Thyroid gland (tissue), 4 donors: ENCODE measurements at regions not wholly inside any gene's neighbourhood (a gene's known extent, or its start where the extent isn't known, plus 50 kb on each side); places are given as distances from the start of the nearest gene placed in this dataset.

Experiments used
- DNase-seq, 2 donors: peaks; one replicate each; pipeline ENCODE4 v3.0.0-alpha.2; 2019
- H3K27ac ChIP-seq, 3 donors: fragments of 200-600 bp; sonication (generic); 1 replicate in 2 of 3; 2 replicates in 1 of 3; pipeline ENCODE4 v1.5.1; 2016 to 2019; ENCODE audit warnings: mild to moderate bottlenecking in 1 of 3, moderate library complexity in 1 of 3
- H3K27me3 ChIP-seq: fragments of 200-600 bp; sonication (generic); one replicate; pipeline ENCODE4 v1.5.1; 2019
- H3K36me3 ChIP-seq, 2 donors: fragments of 200-600 bp; sonication (generic); one replicate each; pipeline ENCODE4 v1.5.1; 2016 to 2019
- H3K4me1 ChIP-seq, 2 donors: fragments of 200-600 bp; sonication (generic); one replicate each; pipeline ENCODE4 v1.5.1; 2017 to 2019
- H3K4me3 ChIP-seq, 3 donors: fragments of 200-600 bp; sonication (generic); replicated peaks in 1 of 3; 1 replicate in 2 of 3; 2 replicates in 1 of 3; pipeline ENCODE4 v1.5.1; 2016; ENCODE audit warnings: mild to moderate bottlenecking in 1 of 3
- H3K9me3 ChIP-seq: fragments of 200-600 bp; sonication (generic); one replicate; pipeline ENCODE4 v1.5.1; 2017
- POLR2A ChIP-seq, 2 donors: fragments of 450-650 bp; IDR thresholded peaks; one replicate each; pipeline ENCODE4 v1.6.1; 2017; ENCODE audit warnings: antibody characterized with exemption in 2 of 2, mild to moderate bottlenecking in 2 of 2, moderate library complexity in 1 of 2
- WGBS, 2 donors: methylation state at CpG; one replicate each; pipeline ENCODE4 v1.1.5; 2017; 5-methylcytosine and 5-hydroxymethylcytosine counted together
- intact Hi-C: fragments of 100-400 bp; cut with DNase I; formaldehyde crosslinking; loops from one replicate; pipeline ENCODE4 v1.15.1; 2023
- TF ChIP-seq, protein P1 (sequence below), 6 experiments: fragments of 200-600 bp in 3 of 6; fragments of 450-650 bp in 3 of 6; sonication (generic) in 3 of 6; IDR thresholded peaks; one replicate each; pipeline ENCODE4 v1.5.1; 2016 to 2019; ENCODE audit warnings: antibody characterized with exemption in 6 of 6, mild to moderate bottlenecking in 2 of 6, inconsistent platforms in 1 of 6, moderate library complexity in 1 of 6

DNA sequence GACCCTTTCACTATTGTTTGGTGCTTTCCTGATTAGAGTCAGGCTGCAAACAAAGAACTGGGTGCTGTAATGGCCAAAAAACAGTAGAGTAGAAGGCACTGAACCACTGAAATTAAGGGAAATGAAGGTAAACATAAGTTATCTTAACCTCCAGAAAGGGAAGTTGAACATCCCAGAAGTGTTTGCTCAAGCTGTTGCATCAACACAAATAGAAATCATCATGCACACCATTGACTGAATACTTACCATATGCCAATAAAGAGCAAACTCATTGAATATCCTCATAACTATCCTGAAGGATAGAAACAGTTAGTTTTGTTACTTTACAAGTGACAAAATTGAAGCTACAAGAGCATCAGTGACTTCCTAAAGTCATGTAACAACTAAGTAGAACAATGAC lies 477.4 kb upstream of the CHST9 start:
- Histone ChIP-seq H3K4me3 (no peak overlapping the region), H3K27me3 (no peaks in the 10 kb centered on the region), H3K4me1 (no peaks in the 10 kb centered on the region), H3K36me3 (no peaks in the 10 kb centered on the region), H3K27ac (no peak overlapping the region), H3K9me3 (no peaks in the 10 kb centered on the region)
- intact Hi-C loops: no loop called here
- TF ChIP-seq POLR2A (IDR thresholded peaks at IDR 0.05): no peak
- TF ChIP-seq, protein P1, sequence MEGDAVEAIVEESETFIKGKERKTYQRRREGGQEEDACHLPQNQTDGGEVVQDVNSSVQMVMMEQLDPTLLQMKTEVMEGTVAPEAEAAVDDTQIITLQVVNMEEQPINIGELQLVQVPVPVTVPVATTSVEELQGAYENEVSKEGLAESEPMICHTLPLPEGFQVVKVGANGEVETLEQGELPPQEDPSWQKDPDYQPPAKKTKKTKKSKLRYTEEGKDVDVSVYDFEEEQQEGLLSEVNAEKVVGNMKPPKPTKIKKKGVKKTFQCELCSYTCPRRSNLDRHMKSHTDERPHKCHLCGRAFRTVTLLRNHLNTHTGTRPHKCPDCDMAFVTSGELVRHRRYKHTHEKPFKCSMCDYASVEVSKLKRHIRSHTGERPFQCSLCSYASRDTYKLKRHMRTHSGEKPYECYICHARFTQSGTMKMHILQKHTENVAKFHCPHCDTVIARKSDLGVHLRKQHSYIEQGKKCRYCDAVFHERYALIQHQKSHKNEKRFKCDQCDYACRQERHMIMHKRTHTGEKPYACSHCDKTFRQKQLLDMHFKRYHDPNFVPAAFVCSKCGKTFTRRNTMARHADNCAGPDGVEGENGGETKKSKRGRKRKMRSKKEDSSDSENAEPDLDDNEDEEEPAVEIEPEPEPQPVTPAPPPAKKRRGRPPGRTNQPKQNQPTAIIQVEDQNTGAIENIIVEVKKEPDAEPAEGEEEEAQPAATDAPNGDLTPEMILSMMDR (IDR thresholded peaks at IDR 0.05): no peak
- no peak for DNase-seq

DNA sequence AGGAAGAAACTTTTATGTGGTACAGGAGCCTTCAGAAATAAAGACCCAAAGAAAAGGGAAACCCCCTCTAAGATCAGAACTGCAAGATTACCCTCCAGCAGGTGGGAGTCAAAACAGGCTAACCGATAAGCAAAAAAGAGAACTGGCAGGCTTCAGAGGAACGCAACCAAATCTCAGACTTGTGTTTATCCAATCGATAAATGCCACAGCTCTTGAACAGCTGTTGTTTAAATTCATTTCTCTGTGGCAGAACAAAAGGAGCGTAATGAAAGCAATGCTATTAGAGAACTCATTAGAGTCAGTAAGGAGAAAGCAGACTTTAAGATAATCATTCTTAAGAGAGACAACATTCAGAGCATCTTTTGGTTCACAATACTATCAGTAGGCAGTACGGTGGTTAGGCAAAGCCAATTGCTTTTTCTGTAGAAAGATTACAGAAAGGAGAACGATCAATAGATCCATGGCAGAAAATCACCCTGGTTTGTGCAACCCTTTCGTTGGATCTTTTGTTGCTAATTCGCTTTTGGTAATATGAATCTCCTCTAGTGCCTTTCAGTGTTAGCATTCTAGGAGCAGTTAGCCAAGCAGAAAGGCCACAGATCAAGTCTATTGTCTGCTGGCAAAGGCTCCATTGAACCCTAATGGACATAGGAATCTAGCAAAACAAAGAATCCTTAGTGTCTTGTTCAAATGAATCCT lies 476.4 kb upstream of the CHST9 start:
- TF ChIP-seq, protein P1 (IDR thresholded peaks at IDR 0.05): no peak
- TF ChIP-seq POLR2A (IDR thresholded peaks at IDR 0.05): no peak
- no peak overlapping the region for H3K4me3 ChIP-seq
- H3K36me3 ChIP-seq: no peaks in the 10 kb centered on the region
- H3K4me1 ChIP-seq: no peaks in the 10 kb centered on the region
- H3K27me3 ChIP-seq: no peaks in the 10 kb centered on the region
- H3K27ac ChIP-seq: no peak overlapping the region
- no peak for DNase-seq
- H3K9me3 ChIP-seq: no peaks in the 10 kb centered on the region
- 53 to 62% methylated on average over 8 of the region's 8 CpGs for WGBS, 2 donors
- intact Hi-C loops: no loop called here

DNA sequence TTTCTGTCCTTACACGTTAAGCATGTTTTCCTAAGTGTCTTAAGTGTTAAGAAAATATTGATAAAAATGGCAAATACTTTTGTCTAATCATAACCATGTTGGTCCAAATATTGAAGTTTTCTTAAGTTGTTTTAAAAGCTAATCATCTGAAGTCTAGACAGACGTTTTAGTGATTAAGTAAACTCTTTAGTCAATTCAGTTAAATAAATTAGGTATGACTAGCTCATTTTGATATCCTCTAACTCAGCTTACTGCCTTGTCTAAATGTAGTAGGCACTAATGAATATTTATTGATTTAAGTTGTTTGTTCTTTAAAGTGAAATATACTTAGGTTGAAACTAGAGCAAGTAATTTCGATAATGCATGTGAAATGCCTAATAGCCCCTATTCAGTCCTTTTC lies 471.8 kb upstream of the CHST9 start:
- Histone ChIP-seq H3K4me3 (no peak overlapping the region), H3K27ac (no peak overlapping the region), H3K4me1 (no peaks in the 10 kb centered on the region), H3K36me3 (no peaks in the 10 kb centered on the region), H3K27me3 (no peaks in the 10 kb centered on the region), H3K9me3 (no peaks in the 10 kb centered on the region)
- DNase-seq: no peak
- intact Hi-C loops: no loop called here
- 52 to 56% methylated on average over 3 of the region's 3 CpGs for WGBS, 2 donors
- TF ChIP-seq, protein P1 (IDR thresholded peaks at IDR 0.05): no peak
- no peak for TF ChIP-seq POLR2A (IDR thresholded peaks at IDR 0.05)

DNA sequence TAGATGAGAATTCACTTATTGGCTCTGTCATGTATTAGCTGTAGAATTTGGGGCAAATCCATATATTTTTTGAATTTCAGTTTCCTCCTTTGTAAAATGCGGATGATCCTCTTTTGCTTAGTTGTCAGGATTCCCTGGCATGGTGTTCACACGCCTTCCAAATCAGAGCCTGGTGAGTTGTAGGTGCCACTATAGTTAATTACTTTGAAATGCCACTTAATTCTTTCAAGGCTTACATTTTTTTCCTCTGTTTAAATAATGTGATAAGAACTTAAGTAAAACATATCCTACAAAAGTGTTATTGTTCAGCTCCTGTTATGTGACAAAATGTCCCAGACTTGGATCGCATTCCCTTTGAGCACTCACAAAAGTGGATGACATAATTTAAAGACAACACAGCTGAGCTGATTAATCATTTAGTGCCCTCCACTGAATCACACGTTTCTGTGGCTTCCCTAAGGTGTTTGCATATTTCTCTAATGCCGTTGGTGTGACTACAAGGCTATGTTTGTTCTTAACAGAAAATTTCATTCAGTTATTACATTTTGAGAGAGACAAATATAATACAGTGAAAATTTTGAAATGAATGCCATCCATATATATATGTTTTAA lies 471.2 kb upstream of the CHST9 start:
- WGBS, 2 donors: 52 to 53% methylated on average over 5 of the region's 5 CpGs
- H3K27ac ChIP-seq: no peak overlapping the region
- TF ChIP-seq POLR2A (IDR thresholded peaks at IDR 0.05): no peak
- TF ChIP-seq, protein P1 (IDR thresholded peaks at IDR 0.05): no peak

DNA sequence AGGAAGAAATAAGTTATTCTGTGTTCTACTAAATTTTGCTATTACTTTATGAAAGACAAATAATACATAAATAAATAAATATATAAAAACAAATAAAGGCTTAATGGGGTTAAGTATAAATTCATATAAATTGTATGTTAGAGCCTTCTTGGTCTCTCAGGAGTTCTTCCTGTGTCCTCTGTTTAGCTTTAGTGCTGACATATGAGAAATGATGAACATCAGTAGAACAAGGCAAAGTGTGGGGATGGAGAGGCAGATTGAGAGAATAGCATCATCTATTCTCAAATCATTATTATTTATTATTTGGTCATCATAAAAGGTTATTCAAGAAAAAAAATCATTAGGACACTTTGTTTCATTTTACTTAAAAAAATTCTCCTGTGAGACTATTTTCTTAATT lies 468.1 kb upstream of the CHST9 start:
- no peaks in the 10 kb centered on the region for H3K4me1 ChIP-seq
- TF ChIP-seq POLR2A (IDR thresholded peaks at IDR 0.05): no peak
- TF ChIP-seq, protein P1 (IDR thresholded peaks at IDR 0.05): no peak
- H3K9me3 ChIP-seq: no peaks in the 10 kb centered on the region
- no peak overlapping the region for H3K27ac ChIP-seq
- H3K36me3 ChIP-seq: no peaks in the 10 kb centered on the region
- DNase-seq: no peak
- no peaks in the 10 kb centered on the region for H3K27me3 ChIP-seq
- H3K4me3 ChIP-seq: no peak overlapping the region
- intact Hi-C loops: no loop called here

More for the DNA sequence above, 471.2 kb upstream of the CHST9 start:
- Histone ChIP-seq H3K4me1 (no peaks in the 10 kb centered on the region), H3K9me3 (no peaks in the 10 kb centered on the region), H3K4me3 (no peak overlapping the region), H3K36me3 (no peaks in the 10 kb centered on the region), H3K27me3 (no peaks in the 10 kb centered on the region)
- no peak for DNase-seq
- intact Hi-C loops: no loop called here
